C4-2B (cell line): ENCODE measurements at regions not wholly inside any gene's neighbourhood (a gene's known extent, or its start where the extent isn't known, plus 50 kb on each side); places are given as distances from the start of the nearest gene placed in this dataset.

Experiments
- CTCF ChIP-seq: fragments of 450-650 bp; conservative IDR thresholded peaks from 2 replicates; pipeline ENCODE4 v1.5.1; 2017; ENCODE audit warnings: mild to moderate bottlenecking
- ZFX ChIP-seq: fragments of 450-650 bp; IDR thresholded peaks from 2 replicates; pipeline ENCODE4 v1.6.1; 2017

GRCh38 chrX:23465985-23466384, 131.3 kb downstream of the PTCHD1 start:
- TF ChIP-seq CTCF = no peak
- no peak for TF ChIP-seq ZFX
